AG10803 (cell line): ENCODE measurements at regions not wholly inside any gene's neighbourhood (a gene's known extent, or its start where the extent isn't known, plus 50 kb on each side); places are given as distances from the start of the nearest gene placed in this dataset.
A peak's percentile ranks its signal among the peaks of the same experiment; 100 is the strongest.

Source experiments
- DNase-seq: peaks from one replicate; pipeline ENCODE4 v3.0.0; 2010; ENCODE audit warnings: low read depth
- H3K4me3 ChIP-seq: 2 replicates; pipeline ENCODE4 v1.5.1; 2011; ENCODE audit warnings: mild to moderate bottlenecking, low read length, control low read depth
- CTCF ChIP-seq: conservative IDR thresholded peaks from 2 replicates; pipeline ENCODE4 v1.5.1; 2011; ENCODE audit warnings: mild to moderate bottlenecking, low read length, control low read depth, inconsistent platforms

GRCh38 chr1:62997884-62998283 lies 214.0 kb downstream of the ATG4C start:
- DNase-seq = no peak
- TF ChIP-seq CTCF = no peak
- no peak overlapping the region for H3K4me3 ChIP-seq

- no peak for TF ChIP-seq CTCF
- DNase-seq = no peak
Measured at GRCh38 chr1:62998845-62999649, 215.1 kb downstream of the ATG4C start.

GRCh38 chr1:63000508-63000907 lies 216.6 kb downstream of the ATG4C start:
- no peak for DNase-seq
- H3K4me3 ChIP-seq = no peak overlapping the region
- no peak for TF ChIP-seq CTCF

More at GRCh38 chr1:62998845-62999649, 215.1 kb downstream of the ATG4C start:
- no peak overlapping the region for H3K4me3 ChIP-seq

GRCh38 chr1:63004868-63005267 lies 220.9 kb downstream of the ATG4C start:
- TF ChIP-seq CTCF = peak; percentile 34

GRCh38 chr1:63005812-63006211 lies 221.9 kb downstream of the ATG4C start:
- DNase-seq = no peak
- H3K4me3 ChIP-seq = no peak overlapping the region
- TF ChIP-seq CTCF = no peak

More at GRCh38 chr1:63004868-63005267, 220.9 kb downstream of the ATG4C start:
- H3K4me3 ChIP-seq = no peak overlapping the region
- no peak for DNase-seq

- H3K4me3 ChIP-seq = no peak overlapping the region
- no peak for TF ChIP-seq CTCF
- DNase-seq = no peak
Measured at GRCh38 chr1:63009421-63009820, 225.5 kb downstream of the ATG4C start.
